ENCODE measurements at regions not wholly inside any gene's neighbourhood (a gene's known extent, or its start where the extent isn't known, plus 50 kb on each side); places are given as distances from the start of the nearest gene placed in this dataset.

- no peak for TF ChIP-seq ZNF473 (tag by site-specific recombination; IDR thresholded peaks at IDR 0.05)
- no peak for TF ChIP-seq BCL11A (tag by site-specific recombination; IDR thresholded peaks at IDR 0.05; ENCODE audit: low read depth)
- no peak for TF ChIP-seq ZNF175 (tag by site-specific recombination; IDR thresholded peaks at IDR 0.05)
- no peak for TF ChIP-seq REST (tag by site-specific recombination; IDR thresholded peaks at IDR 0.05)
- no peak for TF ChIP-seq PRDM6 (tag by site-specific recombination; IDR thresholded peaks at IDR 0.05)
These were observed 97.6 kb upstream of the C1GALT1C1 start for GRCh38 chrX:120727452-120727851.

Measured in HEK293 (cell line).